GM21825 (cell line): ENCODE measurements at regions not wholly inside any gene's neighbourhood (a gene's known extent, or its start where the extent isn't known, plus 50 kb on each side); places are given as distances from the start of the nearest gene placed in this dataset.

Experiments
- ATAC-seq: cut with Tn5 transposase; IDR thresholded peaks from one replicate; pipeline ENCODE4 v1.9.1; 2021; ENCODE audit warnings: mild to moderate bottlenecking, moderate library complexity; ENCODE audit not compliant: unreplicated experiment

DNA sequence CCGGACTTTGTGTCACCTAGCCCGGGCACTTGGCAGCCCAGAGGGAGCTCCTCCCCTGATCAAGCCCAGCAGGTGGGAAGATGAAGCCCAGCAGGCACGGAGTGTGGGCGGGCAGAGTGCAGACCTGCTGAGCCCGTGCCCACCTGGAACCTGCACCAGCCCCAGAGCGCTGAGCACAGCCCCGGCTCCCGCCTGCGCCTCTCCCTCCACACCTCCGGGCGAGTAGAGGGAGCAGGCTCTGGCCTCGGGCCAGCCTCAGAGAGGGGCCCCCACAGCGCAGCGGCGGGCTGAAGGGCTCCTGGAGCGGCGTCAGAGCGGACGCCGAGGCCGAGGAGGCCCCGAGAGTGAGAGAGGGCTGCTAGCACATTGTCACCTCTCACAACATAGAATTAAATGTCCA, 257.7 kb downstream of the VGLL3 start:
- ATAC-seq: no peak

- no peak for ATAC-seq
Measured at GRCh38 chr3:86731501-86731901, 259.4 kb downstream of the VGLL3 start.

DNA sequence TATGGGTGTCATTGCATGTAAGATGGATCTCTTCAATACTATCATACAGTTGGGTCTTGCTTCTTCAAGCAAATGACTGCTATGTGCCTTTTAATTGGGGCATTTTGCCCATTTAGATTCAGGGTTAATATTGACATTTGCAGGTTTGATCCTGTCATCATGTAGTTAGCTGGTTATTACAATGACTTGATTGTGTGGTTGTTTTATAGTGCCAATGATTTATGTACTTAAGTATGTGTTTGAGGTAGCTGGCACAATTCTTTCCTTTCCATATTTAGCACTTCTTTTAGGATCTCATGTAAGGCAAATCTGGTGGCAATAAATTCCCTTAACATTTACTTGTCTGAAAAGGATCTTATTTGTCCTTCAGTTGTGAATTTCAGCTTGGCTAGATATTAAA, 267.5 kb downstream of the VGLL3 start:
- no peak for ATAC-seq

- no peak for ATAC-seq
Measured at GRCh38 chr3:86711634-86712033, 279.3 kb downstream of the VGLL3 start.

GRCh38 chr3:86708893-86709292, 282.1 kb downstream of the VGLL3 start:
- ATAC-seq: no peak

DNA sequence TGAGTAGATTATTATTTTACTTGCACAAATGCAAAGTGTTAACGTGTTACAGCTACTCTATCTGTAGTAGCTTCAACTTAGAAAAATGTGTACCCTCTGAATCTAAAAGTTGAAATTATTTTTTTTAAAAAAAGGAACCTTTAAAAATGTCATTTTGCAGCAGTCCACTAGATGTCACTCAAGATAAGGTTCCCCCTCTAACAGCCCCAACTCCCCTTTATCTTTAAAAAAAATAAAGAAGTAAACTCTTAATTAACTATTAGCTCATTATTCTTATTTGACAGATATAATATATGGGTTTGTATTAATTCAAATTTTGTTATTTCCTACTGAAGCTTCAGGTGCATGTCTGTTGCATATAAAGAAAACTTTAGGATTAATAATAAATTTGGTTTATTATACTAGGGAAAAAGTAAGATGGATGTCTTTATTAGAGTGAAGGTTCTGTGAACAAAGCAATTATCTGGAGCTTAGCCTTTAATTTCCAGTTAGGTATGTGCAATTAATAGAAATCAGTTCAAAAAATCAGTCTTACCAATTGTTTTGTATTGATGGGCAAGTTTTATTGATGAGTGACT, 288.5 kb downstream of the VGLL3 start:
- ATAC-seq: no peak

- ATAC-seq: no peak
Measured at GRCh38 chr3:86695752-86696151, 295.2 kb downstream of the VGLL3 start.

GRCh38 chr3:86673991-86674390, 317.0 kb downstream of the VGLL3 start:
- ATAC-seq: no peak

GRCh38 chr3:86661817-86662216, 329.1 kb downstream of the VGLL3 start:
- ATAC-seq: no peak

GRCh38 chr3:86658876-86659275, 332.1 kb downstream of the VGLL3 start:
- ATAC-seq: no peak

DNA sequence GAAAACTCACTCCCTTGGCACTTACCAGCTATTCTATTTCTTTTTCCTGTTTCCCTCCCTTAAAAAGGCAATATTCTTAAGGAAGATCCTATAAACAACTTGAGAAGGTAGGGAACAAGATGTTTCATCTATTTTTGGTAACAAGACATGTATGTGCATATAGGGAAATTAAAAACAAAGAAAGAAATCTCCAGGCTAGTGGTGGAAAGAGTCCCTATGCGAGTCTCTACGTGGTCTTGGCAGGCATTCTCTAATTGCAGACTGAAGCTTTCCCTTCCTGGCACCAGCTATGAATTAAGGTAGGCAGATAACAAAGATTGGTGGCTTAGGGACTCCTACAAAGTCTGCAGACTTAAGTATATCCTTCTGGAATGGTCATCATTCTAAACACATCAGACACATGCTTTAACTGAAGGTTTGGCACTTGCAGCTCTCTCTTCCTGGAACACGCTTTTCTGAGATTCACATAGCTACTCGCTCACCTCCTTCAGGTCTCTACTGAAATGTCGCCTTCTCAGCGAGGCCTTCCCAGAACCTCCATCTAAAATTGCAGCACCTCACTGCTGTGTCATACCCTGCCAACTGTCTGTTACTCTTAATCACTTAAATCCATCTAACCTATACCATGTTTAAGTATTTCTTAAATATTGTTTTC, 336.0 kb downstream of the VGLL3 start:
- no peak for ATAC-seq

- no peak for ATAC-seq
Measured at GRCh38 chr3:86653661-86654205, 337.2 kb downstream of the VGLL3 start.

GRCh38 chr3:86648087-86648486, 342.9 kb downstream of the VGLL3 start:
- no peak for ATAC-seq

DNA sequence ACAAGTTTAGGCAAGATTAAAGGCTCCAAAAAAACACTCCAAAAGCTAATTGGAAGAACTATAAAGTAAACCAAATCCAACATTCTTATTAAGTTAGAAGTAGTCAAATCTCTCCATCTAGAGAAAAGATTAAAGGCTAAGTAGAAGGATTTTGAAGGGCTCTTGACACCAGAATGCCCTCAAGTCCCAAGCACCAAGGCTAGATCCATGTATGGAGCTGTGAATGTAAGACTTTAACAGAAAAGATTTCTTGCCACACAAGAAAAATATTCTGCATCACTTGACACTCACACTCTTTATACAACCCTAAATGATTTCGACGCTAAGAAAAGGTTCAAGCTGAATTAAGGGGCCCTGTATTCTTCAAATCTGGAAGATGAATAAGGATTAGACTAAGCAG, 345.2 kb downstream of the VGLL3 start:
- no peak for ATAC-seq

DNA sequence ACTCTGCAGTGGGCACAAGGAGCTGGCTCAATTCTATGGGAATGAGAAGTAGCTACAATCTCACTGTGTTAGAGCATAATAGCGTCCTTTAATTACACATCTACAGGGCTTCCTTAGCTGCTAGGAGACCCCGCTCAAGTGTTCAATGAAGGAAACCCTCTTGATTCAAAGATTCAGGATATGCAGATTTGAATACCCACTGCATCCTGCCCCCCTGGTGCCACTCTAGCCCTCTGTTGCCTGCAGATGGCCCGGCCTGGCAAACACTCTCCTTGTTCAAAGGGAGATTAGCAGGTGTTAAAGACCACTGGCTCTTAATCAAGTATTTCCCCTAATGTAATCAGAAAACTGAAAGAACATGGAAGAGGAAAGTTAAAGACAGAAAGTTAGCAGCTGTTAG, 356.6 kb downstream of the VGLL3 start:
- ATAC-seq: no peak

GRCh38 chr3:86629511-86629910, 361.4 kb downstream of the VGLL3 start:
- ATAC-seq: no peak

DNA sequence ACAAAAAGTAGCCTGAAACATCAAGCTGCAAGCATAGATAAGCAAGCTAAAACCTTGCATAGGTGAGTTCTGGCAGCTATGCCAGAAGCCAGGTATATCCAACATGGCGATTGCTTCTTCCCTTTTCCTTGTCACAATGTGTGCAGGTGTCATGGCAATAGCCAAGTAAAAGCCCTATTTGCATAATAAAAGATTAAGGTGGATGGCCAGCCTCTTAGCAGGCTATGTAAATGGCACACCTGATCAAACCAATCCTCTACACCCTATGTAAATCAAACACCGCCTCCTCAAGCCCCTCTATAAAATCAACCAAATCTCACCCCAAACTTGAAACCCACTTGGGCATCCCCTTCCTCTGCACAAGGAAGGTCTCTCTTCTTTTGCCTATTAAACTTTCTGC, 366.8 kb downstream of the VGLL3 start:
- ATAC-seq: no peak

DNA sequence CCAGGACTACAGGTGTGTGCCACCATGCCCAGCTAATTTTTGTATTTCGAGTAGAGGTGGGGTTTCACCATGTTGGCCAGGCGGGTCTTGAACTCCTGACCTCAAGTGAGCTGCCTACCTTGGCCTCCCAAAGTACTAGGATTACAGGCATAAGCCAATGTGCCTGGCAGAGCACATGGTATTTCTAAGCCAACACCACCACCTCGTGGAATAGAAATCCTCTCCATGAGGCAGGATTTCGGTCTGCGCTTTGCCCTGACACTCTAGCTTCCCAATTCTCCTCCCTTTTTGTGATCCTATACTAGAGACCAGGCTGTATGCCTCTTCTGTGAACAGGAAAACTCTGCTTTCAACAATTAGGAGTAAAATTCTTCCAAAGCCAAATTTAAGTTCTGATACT, 372.2 kb downstream of the VGLL3 start:
- ATAC-seq: no peak

GRCh38 chr3:86605166-86605565, 385.8 kb downstream of the VGLL3 start:
- ATAC-seq: no peak

DNA sequence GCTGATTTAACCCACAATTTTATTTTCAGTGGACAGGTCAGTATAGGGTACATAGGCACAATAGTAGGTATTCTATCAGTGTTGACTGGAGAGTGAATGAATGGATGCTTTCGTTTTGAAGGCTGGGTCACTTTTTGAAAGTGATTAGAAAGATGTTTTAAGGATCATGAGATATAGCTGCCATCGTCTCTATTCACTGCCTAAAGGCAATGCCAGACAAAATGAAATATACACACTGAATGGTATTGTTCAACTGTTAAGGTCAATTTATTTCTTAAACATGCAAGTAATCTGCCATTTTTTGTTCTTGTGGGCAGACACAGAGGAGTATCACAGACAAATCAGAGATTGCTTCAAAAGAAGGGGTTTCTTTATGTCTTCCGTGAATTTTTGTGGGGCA, 395.3 kb downstream of the VGLL3 start:
- no peak for ATAC-seq

DNA sequence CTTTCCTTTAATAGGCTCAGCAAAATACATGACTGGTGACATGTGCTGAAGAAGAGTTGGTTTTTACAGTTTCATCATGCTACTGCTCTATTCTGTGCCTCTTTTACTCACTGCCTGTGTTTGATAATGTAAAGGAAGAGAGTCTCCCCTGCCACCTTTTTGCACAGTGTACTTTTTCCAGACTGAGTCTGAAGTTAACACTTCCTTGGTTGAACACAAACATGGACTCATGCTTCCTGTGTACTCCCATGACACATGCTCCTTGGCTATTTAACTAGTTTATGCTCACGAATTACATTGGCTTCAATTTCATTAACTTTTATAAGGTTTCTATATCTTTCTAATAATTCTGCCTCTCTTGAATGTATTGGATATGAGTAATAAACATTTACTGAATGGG, 396.1 kb downstream of the VGLL3 start:
- no peak for ATAC-seq

- no peak for ATAC-seq
Measured at GRCh38 chr3:86578071-86578470, 412.9 kb downstream of the VGLL3 start.
